Aorta (tissue), 5 donors: ENCODE measurements at regions not wholly inside any gene's neighbourhood (a gene's known extent, or its start where the extent isn't known, plus 50 kb on each side); places are given as distances from the start of the nearest gene placed in this dataset.

Experiments used
- ATAC-seq: fragments of 200-7000 bp; cut with Tn5 transposase; one replicate; pipeline ENCODE4 v1.9.1; 2022; ENCODE audit warnings: moderate library complexity; ENCODE audit not compliant: low FRiP score
- DNase-seq, 2 donors: peaks; one replicate each; pipeline ENCODE4 v3.0.0-alpha.2; 2020
- H3K27ac ChIP-seq, 2 donors: one replicate each; pipeline ENCODE4 v1.5.1; 2013; ENCODE audit warnings: low read length in 2 of 2, mild to moderate bottlenecking in 2 of 2, moderate library complexity in 2 of 2, control low read depth in 1 of 2, inconsistent platforms in 1 of 2, low read depth in 1 of 2
- H3K27me3 ChIP-seq, 2 donors: one replicate each; pipeline ENCODE4 v1.6.1; 2013; ENCODE audit warnings: control low read depth in 1 of 2, low read length in 1 of 2, mild to moderate bottlenecking in 1 of 2, moderate library complexity in 1 of 2; ENCODE audit not compliant: insufficient read depth in 2 of 2, control insufficient read depth in 1 of 2
- H3K36me3 ChIP-seq, 2 donors: one replicate each; pipeline ENCODE4 v1.6.1; 2013; ENCODE audit warnings: control low read depth in 1 of 2, low read length in 1 of 2, mild to moderate bottlenecking in 1 of 2; ENCODE audit not compliant: insufficient read depth in 2 of 2, control insufficient read depth in 1 of 2
- H3K4me1 ChIP-seq, 2 donors: one replicate each; pipeline ENCODE4 v1.6.1; 2013; ENCODE audit warnings: low read length in 2 of 2, control low read depth in 1 of 2, mild to moderate bottlenecking in 1 of 2, moderate library complexity in 1 of 2; ENCODE audit not compliant: insufficient read depth in 2 of 2, control insufficient read depth in 1 of 2
- H3K4me3 ChIP-seq, 2 donors: one replicate each; pipeline ENCODE4 v1.5.1; 2013; ENCODE audit warnings: low read length in 2 of 2, control low read depth in 1 of 2, mild to moderate bottlenecking in 1 of 2
- H3K9me3 ChIP-seq: one replicate; pipeline ENCODE4 v1.6.1; 2013; ENCODE audit warnings: mild to moderate bottlenecking, low read length; ENCODE audit not compliant: control insufficient read depth
- WGBS, 2 donors: extraction: QIAGEN DNeasy Blood & Tissue Kit; methylation state at CpG; one replicate each; pipeline ENCODE4 v1.1.7; 2013; 5-methylcytosine and 5-hydroxymethylcytosine counted together
- intact Hi-C, 2 donors: fragments of 100-400 bp; cut with DNase I; formaldehyde crosslinking; loops; one replicate each; pipeline versions ENCODE4 v1.14.2 to v1.15.0; 2022
- donor health status: healthy with polysubstance abuse.
- donor health status: Bipolar disorder and iron deficiency.
- donor health status: DM: no; HTN: no; CAD: no.
- donor health status: DM: no; HTN: no; CAD: no.
- donor health status: DM: yes; HTN: yes; CAD: no.

GRCh38 chr5:66249920-66250319 is 105.8 kb downstream of the SREK1 start:
- intact Hi-C loops, result no loop called here
- Histone ChIP-seq H3K36me3 (no peaks in the 10 kb centered on the region), H3K27ac (no peak overlapping the region), H3K9me3 (no peaks in the 10 kb centered on the region), H3K4me3 (no peak overlapping the region), H3K27me3 (no peaks in the 10 kb centered on the region), H3K4me1 (no peaks in the 10 kb centered on the region)
- DNase-seq (no peak), ATAC-seq (no peak)
- WGBS, 2 donors, result 91 to 93% methylated on average over 4 of the region's 4 CpGs

- ATAC-seq, result no peak
- H3K27ac ChIP-seq, result no peak overlapping the region
- H3K27me3 ChIP-seq, result no peaks in the 10 kb centered on the region
- H3K4me1 ChIP-seq, result no peaks in the 10 kb centered on the region
- no peaks in the 10 kb centered on the region for H3K36me3 ChIP-seq
- H3K9me3 ChIP-seq, result no peaks in the 10 kb centered on the region
- 73 to 76% methylated on average over 3 of the region's 3 CpGs for WGBS, 2 donors
- no peak for DNase-seq
- intact Hi-C loops, result no loop called here
- H3K4me3 ChIP-seq, result no peak overlapping the region
Observed at GRCh38 chr5:66252849-66253248, 108.7 kb downstream of the SREK1 start.

- ATAC-seq (no peak), DNase-seq (no peak)
- no peaks in the 10 kb centered on the region for H3K27me3 ChIP-seq
- H3K27ac ChIP-seq, result no peak overlapping the region
- no peaks in the 10 kb centered on the region for H3K4me1 ChIP-seq
- no peaks in the 10 kb centered on the region for H3K9me3 ChIP-seq
- no peaks in the 10 kb centered on the region for H3K36me3 ChIP-seq
- 87 to 89% methylated on average over 5 of the region's 5 CpGs for WGBS, 2 donors
- intact Hi-C loops, result no loop called here
- no peak overlapping the region for H3K4me3 ChIP-seq
Observed at GRCh38 chr5:66255714-66256113, 111.6 kb downstream of the SREK1 start.

GRCh38 chr5:66273121-66273520 is 129.0 kb downstream of the SREK1 start:
- ATAC-seq (no peak), DNase-seq (no peak)
- Histone ChIP-seq H3K4me3 (no peak overlapping the region), H3K36me3 (no peaks in the 10 kb centered on the region), H3K27me3 (no peaks in the 10 kb centered on the region), H3K4me1 (no peaks in the 10 kb centered on the region), H3K27ac (no peak overlapping the region), H3K9me3 (no peaks in the 10 kb centered on the region)
- intact Hi-C loops, result no loop called here
- 72 to 77% methylated on average over 4 of the region's 4 CpGs for WGBS, 2 donors

- intact Hi-C loops, result no loop called here
- no peaks in the 10 kb centered on the region for H3K9me3 ChIP-seq
- 86 to 88% methylated on average over 7 of the region's 7 CpGs for WGBS, 2 donors
- no peak overlapping the region for H3K27ac ChIP-seq
- no peak overlapping the region for H3K4me3 ChIP-seq
- H3K4me1 ChIP-seq, result no peaks in the 10 kb centered on the region
- ATAC-seq, result no peak
- DNase-seq, result no peak
- H3K36me3 ChIP-seq, result no peaks in the 10 kb centered on the region
- H3K27me3 ChIP-seq, result no peaks in the 10 kb centered on the region
Observed at GRCh38 chr5:66276986-66277385, 132.9 kb downstream of the SREK1 start.

- no peak for ATAC-seq
- intact Hi-C loops, result no loop called here
- 94 to 95% methylated on average over 2 of the region's 2 CpGs for WGBS, 2 donors
- no peaks in the 10 kb centered on the region for H3K36me3 ChIP-seq
- H3K4me3 ChIP-seq, result no peak overlapping the region
- H3K27ac ChIP-seq, result no peak overlapping the region
- H3K27me3 ChIP-seq, result no peaks in the 10 kb centered on the region
- no peak for DNase-seq
- H3K4me1 ChIP-seq, result no peaks in the 10 kb centered on the region
- no peaks in the 10 kb centered on the region for H3K9me3 ChIP-seq
Observed at GRCh38 chr5:66277981-66278380, 133.9 kb downstream of the SREK1 start.

GRCh38 chr5:66281294-66281693 is 137.2 kb downstream of the SREK1 start:
- H3K9me3 ChIP-seq, result no peaks in the 10 kb centered on the region
- intact Hi-C loops, result no loop called here
- H3K36me3 ChIP-seq, result no peaks in the 10 kb centered on the region
- H3K27ac ChIP-seq, result no peak overlapping the region
- no peaks in the 10 kb centered on the region for H3K4me1 ChIP-seq
- no peak overlapping the region for H3K4me3 ChIP-seq
- DNase-seq, result no peak
- ATAC-seq, result no peak
- H3K27me3 ChIP-seq, result no peaks in the 10 kb centered on the region
- WGBS, 2 donors, result 43 to 44% methylated on average over 4 of the region's 4 CpGs

GRCh38 chr5:66284588-66285342 is 140.7 kb downstream of the SREK1 start:
- DNase-seq (no peak), ATAC-seq (no peak)
- Histone ChIP-seq H3K36me3 (no peaks in the 10 kb centered on the region), H3K9me3 (peaks cover 4% of the 10 kb centered on the region), H3K27me3 (no peaks in the 10 kb centered on the region), H3K4me1 (no peaks in the 10 kb centered on the region), H3K4me3 (no peak overlapping the region), H3K27ac (no peak overlapping the region)
- 80 to 83% methylated on average over 2 of the region's 2 CpGs for WGBS, 2 donors
- intact Hi-C loops, result no loop called here

GRCh38 chr5:66285343-66285922 is 141.3 kb downstream of the SREK1 start:
- ATAC-seq (no peak), DNase-seq (no peak)
- Histone ChIP-seq H3K27ac (no peak overlapping the region), H3K27me3 (no peaks in the 10 kb centered on the region), H3K9me3 (peaks cover 4% of the 10 kb centered on the region), H3K4me1 (no peaks in the 10 kb centered on the region), H3K4me3 (no peak overlapping the region), H3K36me3 (no peaks in the 10 kb centered on the region)
- 98% methylated on average over 3 of the region's 3 CpGs for WGBS, 2 donors
- intact Hi-C loops, result no loop called here
